CD4-positive, alpha-beta T cell (primary cell): ENCODE measurements at regions not wholly inside any gene's neighbourhood (a gene's known extent, or its start where the extent isn't known, plus 50 kb on each side); places are given as distances from the start of the nearest gene placed in this dataset.

Experiments used
- ATAC-seq: fragments of 200-7000 bp; cut with Tn5 transposase; one replicate; pipeline ENCODE4 v1.10.0; 2022; ENCODE audit warnings: mild to moderate bottlenecking; ENCODE audit not compliant: poor library complexity
- CTCF ChIA-PET: fragments of 350-600 bp; sonication (Branson Sonifier 250); formaldehyde crosslinking; loops from one replicate; lab custom pipeline; 2021; ENCODE audit warnings: antibody characterized with exemption, inconsistent platforms; lab: Charles Lee
- POLR2A ChIA-PET: fragments of 350-600 bp; sonication (Branson Sonifier 250); formaldehyde crosslinking; loops from one replicate; lab custom pipeline; 2021; ENCODE audit warnings: antibody characterized with exemption, inconsistent platforms; lab: Charles Lee
- DNase-seq, 14 experiments: peaks; one replicate each; pipeline ENCODE4 v3.0.0-alpha.2; 2013 to 2020; ENCODE audit warnings: mixed read lengths in 2 of 14
- H3K27ac ChIP-seq, 2 donors: one replicate each; pipeline versions ENCODE4 v1.5.1 to v1.7.0; 2013; ENCODE audit warnings: low read length in 2 of 2, low read depth in 1 of 2, mild to moderate bottlenecking in 1 of 2
- H3K27me3 ChIP-seq, 2 experiments: 1 replicate in 1 of 2; 2 replicates in 1 of 2; pipeline versions ENCODE4 v1.6.1 to v1.7.0; 2013; ENCODE audit warnings: low read length in 2 of 2, control low read depth in 1 of 2, mild to moderate bottlenecking in 1 of 2, moderate library complexity in 1 of 2; ENCODE audit not compliant: insufficient read depth in 2 of 2, control insufficient read depth in 1 of 2
- H3K36me3 ChIP-seq: one replicate; pipeline ENCODE4 v1.6.1; 2013; ENCODE audit warnings: low read length, control low read depth; ENCODE audit not compliant: insufficient read depth
- H3K4me1 ChIP-seq: one replicate; pipeline ENCODE4 v1.6.1; 2013; ENCODE audit warnings: low read length, control low read depth; ENCODE audit not compliant: insufficient read depth
- H3K4me3 ChIP-seq: one replicate; pipeline ENCODE4 v1.5.1; 2013; ENCODE audit warnings: mild to moderate bottlenecking, low read length, moderate library complexity
- H3K9me3 ChIP-seq, 2 experiments: 1 replicate in 1 of 2; 2 replicates in 1 of 2; pipeline versions ENCODE4 v1.6.1 to v1.7.0; 2013; ENCODE audit warnings: low read length in 2 of 2, mild to moderate bottlenecking in 2 of 2, control low read depth in 1 of 2, moderate library complexity in 1 of 2; ENCODE audit not compliant: control insufficient read depth in 1 of 2, insufficient read depth in 1 of 2
- H3K27ac Mint-ChIP-seq: one replicate; pipeline ENCODE4 v1.8.0; 2020; ENCODE audit warnings: mixed read lengths
- H3K27me3 Mint-ChIP-seq: one replicate; pipeline ENCODE4 v1.8.0; 2021; ENCODE audit warnings: mixed read lengths
- H3K36me3 Mint-ChIP-seq: one replicate; pipeline ENCODE4 v1.8.0; 2021; ENCODE audit warnings: low read depth, mixed read lengths
- H3K4me1 Mint-ChIP-seq: one replicate; pipeline ENCODE4 v1.8.0; 2021; ENCODE audit warnings: low read depth, mixed read lengths
- H3K4me3 Mint-ChIP-seq: one replicate; pipeline ENCODE4 v1.8.0; 2020; ENCODE audit warnings: mild to moderate bottlenecking, mixed read lengths
- H3K9me3 Mint-ChIP-seq: one replicate; pipeline ENCODE4 v1.8.0; 2020; ENCODE audit warnings: mixed read lengths
- CTCF ChIP-seq: fragments of 200-600 bp; IDR thresholded peaks from one replicate; pipeline ENCODE4 v1.8.0; 2022; ENCODE audit warnings: antibody characterized with exemption, mild to moderate bottlenecking
- intact Hi-C, 2 experiments: fragments of 100-400 bp; cut with DNase I in 1 of 2; cut with micrococcal nuclease in 1 of 2; formaldehyde crosslinking; loops; one replicate each; pipeline versions ENCODE4 v1.15.1 to v1.9.0; 2023 to 2025; cut with DNase I, micrococcal nuclease

- Histone ChIP-seq H3K9me3 (peaks cover 0 to 12% of the 10 kb centered on the region in 2 experiments), H3K36me3 (no peaks in the 10 kb centered on the region), H3K27ac (no peak overlapping the region), H3K4me3 (no peak overlapping the region), H3K27me3 (peaks cover 0 to under 1% of the 10 kb centered on the region in 2 experiments), H3K4me1 (no peaks in the 10 kb centered on the region)
- TF ChIP-seq CTCF, result no peak
- DNase-seq (no peak), ATAC-seq (no peak)
- H3K4me3 Mint-ChIP-seq, result no peak overlapping the region
- no peaks in the 10 kb centered on the region for H3K9me3 Mint-ChIP-seq
- ChIA-PET CTCF (no interaction called here), POLR2A (no interaction called here)
- peaks cover 23% of the 10 kb centered on the region for H3K27me3 Mint-ChIP-seq
- no peaks in the 10 kb centered on the region for H3K36me3 Mint-ChIP-seq
- no peak overlapping the region for H3K27ac Mint-ChIP-seq
- intact Hi-C loops, result no loop called here
- no peaks in the 10 kb centered on the region for H3K4me1 Mint-ChIP-seq
Measured at GRCh38 chr2:235319095-235319494, 174.7 kb upstream of the AGAP1 start.

GRCh38 chr2:235320326-235320725 is 173.5 kb upstream of the AGAP1 start:
- DNase-seq, result no peak
- Mint-ChIP-seq H3K9me3 (no peaks in the 10 kb centered on the region), H3K27ac (no peak overlapping the region), H3K27me3 (peaks cover 22% of the 10 kb centered on the region), H3K4me3 (no peak overlapping the region), H3K4me1 (no peaks in the 10 kb centered on the region), H3K36me3 (no peaks in the 10 kb centered on the region)
- ATAC-seq, result no peak
- Histone ChIP-seq H3K27me3 (peaks cover 0 to 5% of the 10 kb centered on the region in 2 experiments), H3K4me1 (no peaks in the 10 kb centered on the region), H3K4me3 (no peak overlapping the region), H3K36me3 (no peaks in the 10 kb centered on the region), H3K27ac (no peak overlapping the region), H3K9me3 (peaks cover 0 to 10% of the 10 kb centered on the region in 2 experiments)
- ChIA-PET POLR2A (no interaction called here), CTCF (no interaction called here)
- no peak for TF ChIP-seq CTCF
- intact Hi-C loops, result no loop called here

DNA sequence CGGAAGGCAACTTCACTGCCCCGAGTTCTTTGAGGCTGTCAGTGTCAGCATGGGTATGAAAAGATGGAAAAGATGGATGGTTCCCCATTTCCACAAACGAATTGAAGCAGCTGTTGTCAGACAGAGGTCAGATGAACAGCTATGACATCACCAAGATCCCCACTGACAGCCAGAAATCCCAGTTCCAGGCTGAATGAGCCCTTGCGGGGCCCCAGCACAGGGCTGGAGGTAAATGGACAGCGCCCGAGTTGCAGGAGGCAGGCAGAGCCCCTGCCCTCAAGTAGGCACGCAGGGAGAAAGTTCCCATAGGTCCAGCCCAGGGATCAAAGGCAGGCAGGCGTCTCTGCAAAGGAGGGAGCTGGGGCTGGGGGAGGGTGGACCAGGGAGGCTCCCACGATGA is 169.5 kb upstream of the AGAP1 start:
- peaks cover 30% of the 10 kb centered on the region for H3K27me3 Mint-ChIP-seq
- DNase-seq (no peak), ATAC-seq (no peak)
- no peaks in the 10 kb centered on the region for H3K36me3 ChIP-seq
- no peak overlapping the region for H3K4me3 Mint-ChIP-seq
- ChIA-PET CTCF (no interaction called here), POLR2A (no interaction called here)
- H3K4me1 Mint-ChIP-seq, result no peaks in the 10 kb centered on the region
- H3K27ac ChIP-seq, result no peak overlapping the region
- H3K27me3 ChIP-seq, result peaks cover 0 to 5% of the 10 kb centered on the region in 2 experiments
- H3K9me3 ChIP-seq, result peaks cover 0 to 6% of the 10 kb centered on the region in 2 experiments
- H3K4me3 ChIP-seq, result no peak overlapping the region
- H3K36me3 Mint-ChIP-seq, result no peaks in the 10 kb centered on the region
- intact Hi-C loops, result no loop called here
- no peaks in the 10 kb centered on the region for H3K4me1 ChIP-seq
- no peak overlapping the region for H3K27ac Mint-ChIP-seq
- H3K9me3 Mint-ChIP-seq, result no peaks in the 10 kb centered on the region
- no peak for TF ChIP-seq CTCF
